CD4-positive, alpha-beta T cell (primary cell): ENCODE measurements at regions not wholly inside any gene's neighbourhood (a gene's known extent, or its start where the extent isn't known, plus 50 kb on each side); places are given as distances from the start of the nearest gene placed in this dataset.
A peak's percentile ranks its signal among the peaks of the same experiment; 100 is the strongest.

Experiments used
- ATAC-seq: fragments of 200-7000 bp; cut with Tn5 transposase; one replicate; pipeline ENCODE4 v1.10.0; 2022; ENCODE audit warnings: mild to moderate bottlenecking; ENCODE audit not compliant: poor library complexity
- CTCF ChIA-PET: fragments of 350-600 bp; sonication (Branson Sonifier 250); formaldehyde crosslinking; loops from one replicate; lab custom pipeline; 2021; ENCODE audit warnings: antibody characterized with exemption, inconsistent platforms; lab: Charles Lee
- POLR2A ChIA-PET: fragments of 350-600 bp; sonication (Branson Sonifier 250); formaldehyde crosslinking; loops from one replicate; lab custom pipeline; 2021; ENCODE audit warnings: antibody characterized with exemption, inconsistent platforms; lab: Charles Lee
- DNase-seq, 14 experiments: peaks; one replicate each; pipeline ENCODE4 v3.0.0-alpha.2; 2013 to 2020; ENCODE audit warnings: mixed read lengths in 2 of 14
- H3K27ac ChIP-seq, 2 donors: one replicate each; pipeline versions ENCODE4 v1.5.1 to v1.7.0; 2013; ENCODE audit warnings: low read length in 2 of 2, low read depth in 1 of 2, mild to moderate bottlenecking in 1 of 2
- H3K27me3 ChIP-seq, 2 experiments: 1 replicate in 1 of 2; 2 replicates in 1 of 2; pipeline versions ENCODE4 v1.6.1 to v1.7.0; 2013; ENCODE audit warnings: low read length in 2 of 2, control low read depth in 1 of 2, mild to moderate bottlenecking in 1 of 2, moderate library complexity in 1 of 2; ENCODE audit not compliant: insufficient read depth in 2 of 2, control insufficient read depth in 1 of 2
- H3K36me3 ChIP-seq: one replicate; pipeline ENCODE4 v1.6.1; 2013; ENCODE audit warnings: low read length, control low read depth; ENCODE audit not compliant: insufficient read depth
- H3K4me1 ChIP-seq: one replicate; pipeline ENCODE4 v1.6.1; 2013; ENCODE audit warnings: low read length, control low read depth; ENCODE audit not compliant: insufficient read depth
- H3K4me3 ChIP-seq: one replicate; pipeline ENCODE4 v1.5.1; 2013; ENCODE audit warnings: mild to moderate bottlenecking, low read length, moderate library complexity
- H3K9me3 ChIP-seq, 2 experiments: 1 replicate in 1 of 2; 2 replicates in 1 of 2; pipeline versions ENCODE4 v1.6.1 to v1.7.0; 2013; ENCODE audit warnings: low read length in 2 of 2, mild to moderate bottlenecking in 2 of 2, control low read depth in 1 of 2, moderate library complexity in 1 of 2; ENCODE audit not compliant: control insufficient read depth in 1 of 2, insufficient read depth in 1 of 2
- H3K27ac Mint-ChIP-seq: one replicate; pipeline ENCODE4 v1.8.0; 2020; ENCODE audit warnings: mixed read lengths
- H3K27me3 Mint-ChIP-seq: one replicate; pipeline ENCODE4 v1.8.0; 2021; ENCODE audit warnings: mixed read lengths
- H3K36me3 Mint-ChIP-seq: one replicate; pipeline ENCODE4 v1.8.0; 2021; ENCODE audit warnings: low read depth, mixed read lengths
- H3K4me1 Mint-ChIP-seq: one replicate; pipeline ENCODE4 v1.8.0; 2021; ENCODE audit warnings: low read depth, mixed read lengths
- H3K4me3 Mint-ChIP-seq: one replicate; pipeline ENCODE4 v1.8.0; 2020; ENCODE audit warnings: mild to moderate bottlenecking, mixed read lengths
- H3K9me3 Mint-ChIP-seq: one replicate; pipeline ENCODE4 v1.8.0; 2020; ENCODE audit warnings: mixed read lengths
- CTCF ChIP-seq: fragments of 200-600 bp; IDR thresholded peaks from one replicate; pipeline ENCODE4 v1.8.0; 2022; ENCODE audit warnings: antibody characterized with exemption, mild to moderate bottlenecking
- intact Hi-C, 2 experiments: fragments of 100-400 bp; cut with DNase I in 1 of 2; cut with micrococcal nuclease in 1 of 2; formaldehyde crosslinking; loops; one replicate each; pipeline versions ENCODE4 v1.15.1 to v1.9.0; 2023 to 2025; cut with DNase I, micrococcal nuclease

DNA sequence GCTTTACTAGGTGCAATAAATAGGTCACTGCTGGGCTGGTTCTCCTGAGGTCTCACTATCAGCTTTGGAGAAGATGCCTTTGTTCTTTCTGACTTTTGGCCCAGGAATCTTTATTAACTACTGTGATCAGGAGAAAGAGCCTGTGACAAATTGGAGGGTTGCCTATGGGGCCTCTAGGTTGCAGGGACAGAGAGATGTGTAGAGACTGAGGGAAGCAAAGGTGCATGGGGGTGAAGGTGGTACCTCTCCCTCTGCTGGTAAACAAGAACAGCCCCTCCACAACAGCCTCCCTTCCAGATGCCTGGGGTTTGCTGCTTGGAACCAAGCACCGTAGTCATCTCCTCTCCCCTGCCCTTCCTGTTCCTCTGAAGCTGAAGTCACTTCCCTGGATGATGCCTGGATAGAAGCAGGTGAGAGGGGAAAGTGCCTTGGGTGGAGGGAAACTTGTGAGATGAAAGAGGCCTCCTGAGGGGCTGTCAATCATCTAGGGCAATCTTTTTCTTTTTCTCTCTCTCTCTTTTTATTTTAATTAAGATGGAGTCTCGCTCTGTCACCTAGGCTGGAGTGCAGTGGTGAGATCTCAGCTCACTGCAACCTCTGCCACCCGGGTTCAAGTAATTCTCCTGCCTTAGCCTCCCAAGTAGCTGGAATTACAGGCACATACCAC lies 57.4 kb upstream of the DUSP22 start:
- peak overlapping the region; percentile 81 for H3K27ac Mint-ChIP-seq
- TF ChIP-seq CTCF = no peak
- DNase-seq = no peak
- H3K4me3 ChIP-seq = no peak overlapping the region
- H3K4me1 ChIP-seq = peaks cover 25% of the 10 kb centered on the region
- no peak overlapping the region for H3K27ac ChIP-seq
- no peaks in the 10 kb centered on the region for H3K9me3 ChIP-seq
- H3K9me3 Mint-ChIP-seq = no peaks in the 10 kb centered on the region
- no peaks in the 10 kb centered on the region for H3K27me3 ChIP-seq
- peak overlapping the region; percentile 44 for H3K4me3 Mint-ChIP-seq
- intact Hi-C loops = loop anchor here in 1 of 2 experiments (5.0 kb wide), 1 partner anchor 48 kb away; no protein-coding TSS in a partner anchor
- ChIA-PET POLR2A (no interaction called here), CTCF (interaction anchor here (1.4 kb wide), 1 partner anchor 46 kb away, joined by 5 read pairs; no protein-coding TSS in a partner anchor)
- no peaks in the 10 kb centered on the region for H3K36me3 Mint-ChIP-seq
- H3K27me3 Mint-ChIP-seq = no peaks in the 10 kb centered on the region
- H3K4me1 Mint-ChIP-seq = peaks cover 23% of the 10 kb centered on the region
- no peak for ATAC-seq
- no peaks in the 10 kb centered on the region for H3K36me3 ChIP-seq

GRCh38 chr6:235763-236360 lies 56.4 kb upstream of the DUSP22 start:
- no peak for TF ChIP-seq CTCF
- no peaks in the 10 kb centered on the region for H3K9me3 Mint-ChIP-seq
- H3K4me3 Mint-ChIP-seq = peak overlapping the region; percentile 65
- H3K27me3 Mint-ChIP-seq = no peaks in the 10 kb centered on the region
- intact Hi-C loops = loop anchor here (2.0 to 5.0 kb wide), 2 partner anchors 49 to 57 kb away; partner anchors contain the start of gene DUSP22 (in 1 of the 2)
- Histone ChIP-seq H3K4me3 (peak overlapping the region; percentile 30), H3K9me3 (no peaks in the 10 kb centered on the region), H3K36me3 (no peaks in the 10 kb centered on the region), H3K27ac (peak overlapping the region; percentile 30 to 50), H3K4me1 (peaks cover 25% of the 10 kb centered on the region), H3K27me3 (no peaks in the 10 kb centered on the region)
- peaks cover 23% of the 10 kb centered on the region for H3K4me1 Mint-ChIP-seq
- ChIA-PET POLR2A (interaction anchor here (0.6 to 1.0 kb wide), 2 partner anchors 9 to 154 kb away, joined by 3 read pairs; no protein-coding TSS in a partner anchor), CTCF (interaction anchor here (1.4 kb wide), 1 partner anchor 47 kb away, joined by 5 read pairs; no protein-coding TSS in a partner anchor)
- DNase-seq (peak in 4 of 14 experiments; percentile 32 to 88 (median 74)), ATAC-seq (peak; percentile 85)
- peak overlapping the region; percentile 81 for H3K27ac Mint-ChIP-seq
- no peaks in the 10 kb centered on the region for H3K36me3 Mint-ChIP-seq

- Histone ChIP-seq H3K27me3 (no peaks in the 10 kb centered on the region), H3K27ac (peak overlapping the region in 1 of 2 donors; percentile 50), H3K4me1 (peaks cover 25% of the 10 kb centered on the region), H3K36me3 (no peaks in the 10 kb centered on the region), H3K9me3 (no peaks in the 10 kb centered on the region), H3K4me3 (peak overlapping the region; percentile 30)
- Mint-ChIP-seq H3K4me3 (peak overlapping the region; percentile 57), H3K9me3 (no peaks in the 10 kb centered on the region), H3K36me3 (no peaks in the 10 kb centered on the region), H3K27me3 (no peaks in the 10 kb centered on the region), H3K4me1 (peaks cover 23% of the 10 kb centered on the region), H3K27ac (peak overlapping the region; percentile 81)
- no peak for TF ChIP-seq CTCF
- DNase-seq (no peak), ATAC-seq (no peak)
- intact Hi-C loops = loop anchor here (2.0 to 5.0 kb wide), 2 partner anchors 49 to 56 kb away; partner anchors contain the start of gene DUSP22 (in 1 of the 2)
- ChIA-PET CTCF (no interaction called here), POLR2A (no interaction called here)
These were observed 55.8 kb upstream of the DUSP22 start for GRCh38 chr6:236519-236918.
